ENCODE measurements at regions not wholly inside any gene's neighbourhood (a gene's known extent, or its start where the extent isn't known, plus 50 kb on each side); places are given as distances from the start of the nearest gene placed in this dataset.

DNA sequence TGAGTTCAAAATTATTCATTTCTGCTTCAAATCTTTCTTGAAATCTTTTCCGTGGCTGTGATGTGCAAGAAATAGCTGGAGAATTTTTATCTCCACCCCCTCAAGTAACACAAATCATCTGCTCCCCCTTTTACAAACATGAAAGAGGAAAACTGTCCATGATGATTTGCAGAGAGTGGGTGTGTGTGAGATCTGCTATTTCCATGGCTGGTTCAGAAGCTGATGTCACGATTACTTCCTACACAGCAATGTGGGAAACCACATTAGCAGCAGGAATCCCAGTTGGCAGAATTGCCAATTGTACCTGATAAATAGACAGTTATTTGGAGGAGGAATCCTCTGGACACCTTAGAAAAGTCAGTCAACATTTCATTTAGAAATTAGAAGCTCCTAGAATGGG, 75.2 kb upstream of the GRM7 start:
- TF ChIP-seq EZH2 (IDR thresholded peaks at IDR 0.05; ENCODE audit: borderline replicate concordance, insufficient read depth, low read length, poor library complexity, severe bottlenecking): no peak
- no peak for TF ChIP-seq SMC3 (conservative IDR thresholded peaks at IDR 0.05; ENCODE audit: poor library complexity)
- TF ChIP-seq, protein P1, sequence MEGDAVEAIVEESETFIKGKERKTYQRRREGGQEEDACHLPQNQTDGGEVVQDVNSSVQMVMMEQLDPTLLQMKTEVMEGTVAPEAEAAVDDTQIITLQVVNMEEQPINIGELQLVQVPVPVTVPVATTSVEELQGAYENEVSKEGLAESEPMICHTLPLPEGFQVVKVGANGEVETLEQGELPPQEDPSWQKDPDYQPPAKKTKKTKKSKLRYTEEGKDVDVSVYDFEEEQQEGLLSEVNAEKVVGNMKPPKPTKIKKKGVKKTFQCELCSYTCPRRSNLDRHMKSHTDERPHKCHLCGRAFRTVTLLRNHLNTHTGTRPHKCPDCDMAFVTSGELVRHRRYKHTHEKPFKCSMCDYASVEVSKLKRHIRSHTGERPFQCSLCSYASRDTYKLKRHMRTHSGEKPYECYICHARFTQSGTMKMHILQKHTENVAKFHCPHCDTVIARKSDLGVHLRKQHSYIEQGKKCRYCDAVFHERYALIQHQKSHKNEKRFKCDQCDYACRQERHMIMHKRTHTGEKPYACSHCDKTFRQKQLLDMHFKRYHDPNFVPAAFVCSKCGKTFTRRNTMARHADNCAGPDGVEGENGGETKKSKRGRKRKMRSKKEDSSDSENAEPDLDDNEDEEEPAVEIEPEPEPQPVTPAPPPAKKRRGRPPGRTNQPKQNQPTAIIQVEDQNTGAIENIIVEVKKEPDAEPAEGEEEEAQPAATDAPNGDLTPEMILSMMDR (IDR thresholded peaks at IDR 0.05; ENCODE audit: poor library complexity, severe bottlenecking): no peak
- TF ChIP-seq TAF1 (IDR thresholded peaks at IDR 0.05; ENCODE audit: low read depth): no peak
- TF ChIP-seq EP300 (conservative IDR thresholded peaks at IDR 0.05; ENCODE audit: poor library complexity, severe bottlenecking): no peak
